Brain pericyte (primary cell): ENCODE measurements at regions not wholly inside any gene's neighbourhood (a gene's known extent, or its start where the extent isn't known, plus 50 kb on each side); places are given as distances from the start of the nearest gene placed in this dataset.
"Not testable (repeated sequence)": the region's sequence is repeated elsewhere in the genome, so short reads cannot be mapped to it uniquely, and the experiment has no call there.

ENCODE experiments used
- DNase-seq: peaks from one replicate; pipeline ENCODE4 v3.0.0-alpha.2; 2012; ENCODE audit warnings: low read depth, low spot score

- no peak for DNase-seq
Observed at GRCh38 chr7:91355695-91356435, 91.6 kb downstream of the FZD1 start.

DNA sequence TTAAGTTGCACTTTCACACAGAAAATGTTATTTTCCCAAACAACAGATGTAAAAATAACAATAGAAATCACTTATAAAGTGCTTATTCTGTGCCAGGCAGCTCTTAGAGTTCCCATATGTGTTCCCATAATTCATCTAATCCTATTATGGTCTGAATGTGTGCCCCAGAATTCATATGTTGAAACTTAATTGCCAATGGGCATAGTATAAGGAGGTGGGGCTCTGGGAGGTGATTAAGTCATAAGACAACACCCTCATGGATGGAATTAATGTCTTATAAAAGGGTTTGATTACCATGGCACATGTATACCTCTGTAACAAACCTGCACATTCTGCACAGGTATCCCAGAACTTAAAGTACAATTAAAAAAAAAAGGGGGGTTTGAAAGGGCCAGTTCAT, 92.7 kb downstream of the FZD1 start:
- no peak for DNase-seq

GRCh38 chr7:91357379-91357778, 93.1 kb downstream of the FZD1 start:
- no peak for DNase-seq

DNA sequence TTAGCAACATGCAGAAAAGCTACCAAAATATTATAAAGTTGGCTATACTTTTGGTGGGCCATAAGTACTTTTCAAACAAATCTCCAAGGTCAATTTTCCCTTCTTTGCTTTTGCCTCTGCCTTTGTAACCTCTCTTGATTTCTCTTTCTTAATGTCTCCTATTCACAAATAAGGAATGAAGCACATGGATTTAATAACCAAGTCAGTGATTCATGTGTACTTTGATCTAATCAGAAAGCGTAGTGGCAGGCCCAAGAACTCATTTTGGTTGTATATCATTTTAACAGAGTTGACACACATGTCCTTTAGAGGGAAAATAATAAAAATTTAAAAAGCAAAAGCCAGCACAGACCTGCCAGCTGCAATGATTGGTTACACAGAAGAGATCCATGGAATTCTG, 93.7 kb downstream of the FZD1 start:
- no peak for DNase-seq

- no peak for DNase-seq
Observed at GRCh38 chr7:91358303-91358702, 94.1 kb downstream of the FZD1 start.

GRCh38 chr7:91365097-91365496, 100.9 kb downstream of the FZD1 start:
- not testable (repeated sequence) for DNase-seq

- DNase-seq = no peak
Observed at GRCh38 chr7:91366091-91366490, 101.9 kb downstream of the FZD1 start.

- no peak for DNase-seq
Observed at GRCh38 chr7:91367812-91368578, 103.8 kb downstream of the FZD1 start.

GRCh38 chr7:91372323-91372722, 108.1 kb downstream of the FZD1 start:
- no peak for DNase-seq

GRCh38 chr7:91373111-91373800, 109.0 kb downstream of the FZD1 start:
- DNase-seq = no peak

DNA sequence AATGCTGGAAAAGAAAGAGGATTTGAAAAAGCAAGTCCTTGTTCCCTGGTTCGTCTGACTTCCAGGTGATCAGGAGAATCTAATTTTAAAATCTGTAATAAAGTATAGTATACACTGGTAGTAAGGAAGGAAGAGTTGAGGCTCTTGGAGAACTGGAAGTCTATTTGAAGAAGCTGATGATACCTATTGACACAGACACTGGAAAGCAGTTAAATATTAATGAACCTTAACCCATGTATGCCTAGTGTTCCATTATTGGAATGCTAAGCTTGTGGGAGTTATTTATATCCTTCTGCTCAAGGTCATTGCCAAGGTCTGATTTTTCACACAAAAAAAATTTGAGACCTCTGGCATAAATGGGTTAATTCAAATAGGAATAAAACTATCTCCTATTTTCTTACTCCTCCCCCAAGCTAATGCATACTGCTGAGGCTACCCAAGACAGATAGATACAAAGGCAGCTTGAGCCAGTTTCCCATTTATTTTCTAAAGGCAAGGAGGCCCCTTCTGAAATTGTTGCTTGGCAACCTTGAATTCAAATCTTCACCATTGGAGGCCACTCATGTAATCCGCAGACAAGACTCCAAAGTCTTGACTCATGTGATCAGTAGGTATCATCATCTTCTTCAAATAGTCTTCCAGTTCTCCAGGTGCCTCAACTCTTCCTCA, 110.2 kb downstream of the FZD1 start:
- DNase-seq = no peak

GRCh38 chr7:91375378-91375777, 111.1 kb downstream of the FZD1 start:
- no peak for DNase-seq

GRCh38 chr7:91378131-91378530, 113.9 kb downstream of the FZD1 start:
- DNase-seq = no peak

DNA sequence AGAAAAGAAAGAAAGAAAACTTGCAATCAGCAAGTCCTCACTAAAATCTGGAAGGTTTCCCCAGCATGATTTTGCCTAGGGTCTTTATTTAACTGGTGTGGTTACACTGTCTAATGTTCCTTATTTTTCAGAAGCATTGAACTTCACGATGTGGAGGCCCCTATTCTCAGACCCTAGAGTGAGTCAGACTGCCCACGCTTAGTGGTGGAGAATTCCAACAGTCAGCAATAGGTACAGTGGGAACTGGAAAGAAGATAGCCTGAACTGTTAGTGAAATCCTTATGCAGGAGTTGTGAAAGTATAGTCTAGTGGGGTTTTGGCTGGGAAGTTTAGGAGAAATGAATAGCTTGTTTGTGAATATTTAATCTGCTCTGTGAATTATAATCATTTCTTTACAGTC, 115.0 kb downstream of the FZD1 start:
- no peak for DNase-seq

DNA sequence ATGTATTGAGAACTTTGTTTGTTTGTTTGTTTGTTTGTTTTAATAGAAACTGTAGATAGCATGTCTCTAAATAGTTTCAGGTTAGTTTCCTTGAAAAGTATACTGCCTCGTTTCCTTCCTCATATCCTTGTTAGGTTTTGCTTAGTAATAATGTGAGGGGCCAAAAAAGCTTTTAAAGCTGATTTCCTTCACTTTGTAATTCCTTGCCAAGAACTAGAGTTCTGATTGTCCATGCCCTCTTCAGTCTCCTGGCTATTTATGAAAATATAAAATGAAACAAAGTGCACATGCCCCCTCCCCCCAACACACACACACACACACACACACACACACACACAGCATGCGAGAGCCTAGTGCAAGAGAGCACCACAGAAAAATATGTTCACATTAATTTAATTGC, 115.8 kb downstream of the FZD1 start:
- no peak for DNase-seq

DNA sequence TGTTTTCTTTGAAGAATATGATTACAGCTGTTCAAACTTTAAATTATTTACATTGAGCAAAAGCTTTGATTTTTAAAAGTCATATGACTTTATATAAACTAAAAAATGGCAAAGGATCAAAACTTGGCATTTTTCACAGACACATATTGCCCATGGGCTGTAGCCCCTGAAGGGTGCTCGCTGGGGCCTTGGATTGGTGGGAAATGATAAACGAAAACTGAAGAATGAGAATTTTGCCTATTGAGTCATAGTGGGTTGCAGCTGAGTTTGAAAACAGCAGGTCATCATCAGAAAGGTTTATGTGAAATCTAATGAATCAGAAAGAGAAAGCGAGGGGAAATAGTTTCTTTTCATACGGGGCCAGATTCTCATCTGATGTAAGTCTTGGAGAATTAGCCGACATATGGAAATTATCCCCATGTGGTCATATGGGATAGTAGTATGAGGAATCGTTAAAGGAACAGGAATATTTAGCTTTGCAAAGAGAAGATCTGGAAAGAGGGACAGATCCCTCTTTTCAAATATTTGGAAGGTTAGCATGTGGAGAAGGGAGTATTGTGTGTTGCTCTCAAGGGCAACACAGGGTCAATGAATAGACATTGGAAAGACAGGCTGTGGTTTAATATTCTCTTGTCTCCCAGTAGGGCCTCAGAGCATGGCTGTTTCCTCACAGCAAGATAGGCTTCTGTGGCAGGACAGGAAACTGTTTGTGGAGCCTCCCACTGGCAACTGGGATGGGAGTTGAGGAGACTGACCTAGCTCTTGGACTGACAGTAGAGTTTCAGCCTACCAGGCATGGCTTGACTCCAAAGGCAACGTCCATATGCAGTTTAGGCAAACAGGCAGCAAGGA, 119.0 kb downstream of the FZD1 start:
- peak; percentile 41 for DNase-seq

DNA sequence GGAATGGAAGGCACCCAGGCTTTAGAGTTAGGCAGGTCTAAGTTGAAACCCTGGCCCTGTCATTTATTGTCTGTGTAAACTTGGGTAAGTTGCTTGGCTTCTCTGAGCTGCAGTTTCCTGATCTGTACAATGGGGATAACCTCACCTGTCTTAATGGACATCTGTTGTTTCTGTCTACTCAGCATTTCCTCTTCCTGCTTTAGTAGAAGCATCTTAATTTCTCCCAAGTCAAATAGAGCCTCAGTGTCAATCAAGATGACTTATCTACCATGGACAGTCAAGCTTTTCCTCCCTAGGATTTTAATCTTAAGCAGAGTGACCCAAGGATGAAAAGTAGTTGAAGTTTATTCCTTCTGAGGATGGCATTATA, 119.7 kb downstream of the FZD1 start:
- DNase-seq = no peak

GRCh38 chr7:91394757-91395156, 130.5 kb downstream of the FZD1 start:
- DNase-seq = not testable (repeated sequence)

- DNase-seq = not testable (repeated sequence)
Observed at GRCh38 chr7:91395313-91395712, 131.1 kb downstream of the FZD1 start.

GRCh38 chr7:91397096-91397495, 132.9 kb downstream of the FZD1 start:
- DNase-seq = no peak

- no peak for DNase-seq
Observed at GRCh38 chr7:91397612-91398011, 133.4 kb downstream of the FZD1 start.
